PC-3 (cell line): ENCODE measurements at regions not wholly inside any gene's neighbourhood (a gene's known extent, or its start where the extent isn't known, plus 50 kb on each side); places are given as distances from the start of the nearest gene placed in this dataset.

Experiments used
- ATAC-seq: fragments of 200-7000 bp; cut with Tn5 transposase; 2 replicates; pipeline ENCODE4 v1.9.1; 2020; ENCODE audit warnings: mild to moderate bottlenecking, moderate library complexity
- BruUV-seq: library from RNA; stranded (reverse); fragments of 400-500 nt; replicated peaks from 2 replicates; lab custom pipeline; 2021; lab: Mats Ljungman, UMichigan
- CTCF ChIA-PET: fragments of 300-600 bp; sonication (Branson Sonifier 250); formaldehyde crosslinking; loops from one replicate; lab custom pipeline; 2022; ENCODE audit warnings: antibody characterized with exemption; lab: Charles Lee
- POLR2A ChIA-PET: fragments of 300-600 bp; sonication (Branson Sonifier 250); formaldehyde crosslinking; loops from one replicate; lab custom pipeline; 2022; ENCODE audit warnings: antibody characterized with exemption; ENCODE audit not compliant: unreplicated experiment; lab: Charles Lee
- DNase-seq: peaks from one replicate; pipeline ENCODE4 v3.0.0-alpha.2; 2015
- H2AFZ ChIP-seq: fragments of 300-600 bp; sonication (generic); 2 replicates; pipeline ENCODE4 v1.6.0; 2016; ENCODE audit warnings: antibody characterized with exemption, low read length
- H3F3A ChIP-seq: fragments of 300-600 bp; sonication (generic); one replicate; pipeline ENCODE4 v1.6.0; 2017; ENCODE audit warnings: antibody characterized with exemption, low read length, control low read depth, mild to moderate bottlenecking; ENCODE audit not compliant: unreplicated experiment
- H3K27ac ChIP-seq: fragments of 300-600 bp; sonication (generic); 2 replicates; pipeline ENCODE4 v1.5.1; 2016; ENCODE audit warnings: mild to moderate bottlenecking, low read length
- H3K27me3 ChIP-seq: fragments of 300-600 bp; sonication (generic); 2 replicates; pipeline ENCODE4 v1.6.1; 2016; ENCODE audit warnings: low read length, mixed read lengths
- H3K36me3 ChIP-seq: fragments of 300-600 bp; sonication (generic); 2 replicates; pipeline ENCODE4 v1.6.1; 2016; ENCODE audit warnings: low read depth, mixed run types, low read length, mixed read lengths
- H3K4me1 ChIP-seq: fragments of 300-600 bp; sonication (generic); 2 replicates; pipeline ENCODE4 v1.5.1; 2016; ENCODE audit warnings: low read length; ENCODE audit not compliant: insufficient read depth
- H3K4me2 ChIP-seq: fragments of 300-600 bp; sonication (generic); 2 replicates; pipeline ENCODE4 v1.6.0; 2016; ENCODE audit warnings: low read length
- H3K4me3 ChIP-seq: fragments of 300-600 bp; sonication (generic); 2 replicates; pipeline ENCODE4 v1.5.1; 2016; ENCODE audit warnings: mild to moderate bottlenecking, low read length, mixed read lengths
- H3K79me2 ChIP-seq: fragments of 300-600 bp; sonication (generic); 2 replicates; pipeline ENCODE4 v1.6.1; 2017; ENCODE audit warnings: low read length, mixed read lengths
- H3K9ac ChIP-seq: fragments of 300-600 bp; sonication (generic); 2 replicates; pipeline ENCODE4 v1.6.0; 2016; ENCODE audit warnings: mild to moderate bottlenecking, low read length
- H3K9me2 ChIP-seq: fragments of 300-600 bp; sonication (generic); replicated peaks from 2 replicates; pipeline ENCODE4 v1.6.1; 2016; ENCODE audit warnings: mixed run types, low read length, mixed read lengths
- H3K9me3 ChIP-seq: fragments of 300-600 bp; sonication (generic); 2 replicates; pipeline ENCODE4 v1.6.1; 2016; ENCODE audit warnings: low read length, mixed read lengths
- H4K20me1 ChIP-seq: fragments of 300-600 bp; sonication (generic); 2 replicates; pipeline ENCODE4 v1.6.1; 2016; ENCODE audit warnings: low read length, mixed read lengths
- CTCF ChIP-seq: fragments of 300-600 bp; sonication (generic); conservative IDR thresholded peaks from 2 replicates; pipeline ENCODE4 v1.5.1; 2017; ENCODE audit warnings: antibody characterized with exemption, low read depth, mild to moderate bottlenecking, low read length
- EZH2 ChIP-seq: fragments of 300-600 bp; sonication (generic); IDR thresholded peaks from one replicate; pipeline ENCODE4 v1.6.1; 2017; ENCODE audit warnings: antibody characterized with exemption, mild to moderate bottlenecking, low read length; ENCODE audit not compliant: unreplicated experiment
- EZH2phosphoT487 ChIP-seq: fragments of 300-600 bp; sonication (generic); IDR thresholded peaks from 2 replicates; pipeline ENCODE4 v1.6.1; 2018; ENCODE audit warnings: mild to moderate bottlenecking, antibody characterized with exemption, low read length, borderline replicate concordance
- intact Hi-C: fragments of 100-400 bp; cut with micrococcal nuclease; formaldehyde crosslinking; loops from 2 replicates; pipeline ENCODE4 v1.9.0; 2023

DNA sequence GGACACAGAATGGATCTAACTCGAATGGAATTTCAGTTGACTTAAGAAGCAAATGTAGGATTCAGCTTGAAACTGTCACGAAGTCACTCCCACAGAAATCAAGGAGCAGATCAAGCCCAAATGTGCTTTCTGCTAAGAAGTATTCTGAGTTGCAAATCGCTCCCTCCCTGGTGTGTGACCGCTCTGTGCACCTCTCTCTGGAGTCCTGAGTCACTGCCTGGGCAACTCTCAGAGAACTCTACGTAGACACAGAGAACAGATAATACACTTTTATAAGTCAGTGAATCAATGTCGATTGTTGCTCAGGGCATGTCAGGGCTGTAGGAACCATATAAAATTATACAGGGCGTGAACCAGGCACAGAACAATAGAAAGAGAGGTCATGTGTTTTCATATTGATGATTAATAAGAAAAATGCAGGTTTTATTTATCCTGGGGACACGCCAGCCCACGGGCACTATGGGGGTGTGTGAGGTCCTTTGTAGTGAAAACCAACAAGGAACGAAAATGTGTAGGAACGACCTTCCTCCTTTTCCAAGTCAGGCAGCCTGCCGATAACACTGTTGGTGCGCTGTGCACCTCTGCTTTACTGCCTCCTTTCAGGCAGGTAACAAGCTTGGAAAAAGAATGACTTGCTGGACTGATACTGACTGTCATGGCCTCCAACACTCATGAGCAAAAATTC, 248.1 kb upstream of the FOXQ1 start:
- H2AFZ ChIP-seq, result no peak overlapping the region
- ChIA-PET POLR2A (no interaction called here), CTCF (no interaction called here)
- H4K20me1 ChIP-seq, result no peaks in the 10 kb centered on the region
- no peak for ATAC-seq
- no peak overlapping the region for H3K4me3 ChIP-seq
- H3K36me3 ChIP-seq, result no peaks in the 10 kb centered on the region
- H3K27me3 ChIP-seq, result peaks cover 91% of the 10 kb centered on the region
- peak; percentile 19 for DNase-seq
- no peaks in the 10 kb centered on the region for H3K9me3 ChIP-seq
- BruUV-seq, result no TSS peak
- TF ChIP-seq EZH2phosphoT487, result no peak
- TF ChIP-seq EZH2, result no peak
- TF ChIP-seq CTCF, result no peak
- H3K4me1 ChIP-seq, result no peaks in the 10 kb centered on the region
- H3K27ac ChIP-seq, result no peak overlapping the region
- H3K9ac ChIP-seq, result no peak overlapping the region
- no peaks in the 10 kb centered on the region for H3K79me2 ChIP-seq
- H3F3A ChIP-seq, result no peaks in the 10 kb centered on the region
- no peak overlapping the region for H3K4me2 ChIP-seq
- H3K9me2 ChIP-seq, result no peaks in the 10 kb centered on the region
- intact Hi-C loops, result no loop called here

GRCh38 chr6:1062786-1063545, 248.9 kb upstream of the FOXQ1 start:
- POLR2A ChIA-PET, result no interaction called here
- Histone ChIP-seq H3K27ac (no peak overlapping the region), H3K4me3 (no peak overlapping the region), H3K9ac (no peak overlapping the region), H3K9me3 (no peaks in the 10 kb centered on the region), H3K79me2 (no peaks in the 10 kb centered on the region), H3K27me3 (peaks cover 91% of the 10 kb centered on the region), H3K9me2 (no peaks in the 10 kb centered on the region), H3F3A (no peaks in the 10 kb centered on the region), H2AFZ (no peak overlapping the region), H3K36me3 (no peaks in the 10 kb centered on the region), H3K4me2 (no peak overlapping the region), H3K4me1 (no peaks in the 10 kb centered on the region), H4K20me1 (no peaks in the 10 kb centered on the region)
- CTCF ChIA-PET, result no interaction called here
- no peak for TF ChIP-seq EZH2
- TF ChIP-seq CTCF, result no peak
- TF ChIP-seq EZH2phosphoT487, result no peak
- intact Hi-C loops, result no loop called here
- no peak for DNase-seq
- no peak for ATAC-seq
- BruUV-seq, result no TSS peak

DNA sequence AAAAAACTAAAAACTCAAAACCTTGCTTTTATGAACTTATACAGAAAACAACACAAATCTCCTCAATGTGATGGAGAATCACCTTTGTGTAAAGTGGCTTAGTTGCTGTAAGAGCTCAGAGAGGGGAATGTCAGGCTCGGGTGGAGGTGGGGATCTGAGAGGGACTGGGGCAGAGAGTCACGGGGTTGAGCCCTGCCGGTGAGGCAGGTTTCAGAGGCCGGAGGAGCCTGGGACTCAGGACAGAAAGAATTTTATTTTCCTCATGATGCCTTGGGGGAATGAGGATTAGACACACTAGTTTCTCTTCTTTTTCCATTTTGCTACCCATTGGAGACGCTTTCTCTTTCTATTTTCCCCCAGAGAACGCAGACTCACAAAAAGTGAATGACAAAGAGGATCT, 252.3 kb upstream of the FOXQ1 start:
- BruUV-seq, result no TSS peak
- TF ChIP-seq EZH2phosphoT487 (no peak), CTCF (no peak), EZH2 (no peak)
- H3K36me3 ChIP-seq, result no peaks in the 10 kb centered on the region
- H3K9me3 ChIP-seq, result no peaks in the 10 kb centered on the region
- ChIA-PET POLR2A (no interaction called here), CTCF (no interaction called here)
- no peaks in the 10 kb centered on the region for H3K79me2 ChIP-seq
- no peaks in the 10 kb centered on the region for H3K4me1 ChIP-seq
- ATAC-seq (no peak), DNase-seq (no peak)
- H2AFZ ChIP-seq, result no peak overlapping the region
- H4K20me1 ChIP-seq, result no peaks in the 10 kb centered on the region
- H3K4me2 ChIP-seq, result no peak overlapping the region
- H3K27ac ChIP-seq, result no peak overlapping the region
- H3K4me3 ChIP-seq, result no peak overlapping the region
- H3F3A ChIP-seq, result no peaks in the 10 kb centered on the region
- H3K9me2 ChIP-seq, result no peaks in the 10 kb centered on the region
- intact Hi-C loops, result no loop called here
- peaks cover 92% of the 10 kb centered on the region for H3K27me3 ChIP-seq
- no peak overlapping the region for H3K9ac ChIP-seq
